Naive thymus-derived CD8-positive, alpha-beta T cell (primary cell): ENCODE measurements at regions not wholly inside any gene's neighbourhood (a gene's known extent, or its start where the extent isn't known, plus 50 kb on each side); places are given as distances from the start of the nearest gene placed in this dataset.
A peak's percentile ranks its signal among the peaks of the same experiment; 100 is the strongest.

Experiments used
- ATAC-seq, 2 donors: fragments of 150-1000 bp; cut with Tn5 transposase in 1 of 2; sonication (Bioruptor Pico), chemical (Tn5 transposase) in 1 of 2; 1 replicate in 1 of 2; 2 replicates in 1 of 2; pipeline ENCODE4 v1.10.0; 2021; ENCODE audit warnings: mild to moderate bottlenecking in 2 of 2, moderate library complexity in 2 of 2
- POLR2A ChIA-PET: fragments of 350-600 bp; sonication (Branson Sonifier 250); formaldehyde crosslinking; loops from one replicate; lab custom pipeline; 2021; ENCODE audit warnings: antibody characterized with exemption; lab: Charles Lee
- DNase-seq, 10 donors: peaks; one replicate each; pipeline versions ENCODE4 v3.0.0 to v3.0.0-alpha.2; 2020 to 2022
- H3K27ac Mint-ChIP-seq, 10 donors: one replicate each; pipeline ENCODE4 v1.8.0; 2020 to 2022; ENCODE audit warnings: mild to moderate bottlenecking in 10 of 10, mixed read lengths in 10 of 10, moderate library complexity in 4 of 10, inconsistent platforms in 1 of 10
- H3K27me3 Mint-ChIP-seq, 5 donors: one replicate each; pipeline ENCODE4 v1.8.0; 2021 to 2022; ENCODE audit warnings: mixed read lengths in 5 of 5
- H3K36me3 Mint-ChIP-seq, 3 donors: one replicate each; pipeline ENCODE4 v1.8.0; 2020 to 2022; ENCODE audit warnings: mixed read lengths in 3 of 3, mild to moderate bottlenecking in 2 of 3, inconsistent platforms in 1 of 3
- H3K4me1 Mint-ChIP-seq, 4 donors: one replicate each; pipeline ENCODE4 v1.8.0; 2021 to 2022; ENCODE audit warnings: mixed read lengths in 4 of 4
- H3K4me3 Mint-ChIP-seq, 10 donors: one replicate each; pipeline ENCODE4 v1.8.0; 2020 to 2022; ENCODE audit warnings: mild to moderate bottlenecking in 10 of 10, mixed read lengths in 10 of 10, moderate library complexity in 6 of 10, inconsistent platforms in 1 of 10
- H3K9me3 Mint-ChIP-seq, 9 donors: one replicate each; pipeline ENCODE4 v1.8.0; 2020 to 2022; ENCODE audit warnings: mixed read lengths in 9 of 9, mild to moderate bottlenecking in 3 of 9, inconsistent platforms in 1 of 9, moderate library complexity in 1 of 9

DNA sequence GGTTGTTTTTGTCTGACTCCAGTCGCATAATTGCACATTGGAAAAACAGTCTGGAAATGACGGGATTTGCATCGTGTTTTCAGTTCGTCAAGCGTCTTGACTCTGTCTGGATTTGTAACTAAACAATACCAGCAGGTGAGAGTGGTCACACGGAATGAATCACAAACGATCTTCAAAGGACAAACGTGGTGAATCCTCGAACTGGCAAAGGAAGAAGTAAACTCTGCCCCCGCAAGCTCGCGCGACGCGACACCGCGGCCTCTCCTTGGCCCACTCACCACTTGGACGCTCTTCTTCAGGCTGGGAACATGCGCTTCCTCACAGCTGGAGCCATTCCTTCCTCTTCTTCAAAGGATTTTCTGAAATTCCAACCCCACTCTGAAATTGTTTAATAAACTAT lies 352.6 kb downstream of the THBS2 start:
- POLR2A ChIA-PET = no interaction called here
- H3K4me1 Mint-ChIP-seq = peaks cover 8 to 13% (median 8%) of the 10 kb centered on the region in 4 donors
- DNase-seq (no peak), ATAC-seq (no peak)
- H3K4me3 Mint-ChIP-seq = no peak overlapping the region
- H3K27me3 Mint-ChIP-seq = peaks cover 0 to 5% (median 0%) of the 10 kb centered on the region in 5 donors
- peaks cover 0 to 4% (median 0%) of the 10 kb centered on the region in 9 donors for H3K9me3 Mint-ChIP-seq
- peaks cover 0 to 3% (median 0%) of the 10 kb centered on the region in 3 donors for H3K36me3 Mint-ChIP-seq
- peak overlapping the region in 1 of 10 donors; percentile 56 for H3K27ac Mint-ChIP-seq

DNA sequence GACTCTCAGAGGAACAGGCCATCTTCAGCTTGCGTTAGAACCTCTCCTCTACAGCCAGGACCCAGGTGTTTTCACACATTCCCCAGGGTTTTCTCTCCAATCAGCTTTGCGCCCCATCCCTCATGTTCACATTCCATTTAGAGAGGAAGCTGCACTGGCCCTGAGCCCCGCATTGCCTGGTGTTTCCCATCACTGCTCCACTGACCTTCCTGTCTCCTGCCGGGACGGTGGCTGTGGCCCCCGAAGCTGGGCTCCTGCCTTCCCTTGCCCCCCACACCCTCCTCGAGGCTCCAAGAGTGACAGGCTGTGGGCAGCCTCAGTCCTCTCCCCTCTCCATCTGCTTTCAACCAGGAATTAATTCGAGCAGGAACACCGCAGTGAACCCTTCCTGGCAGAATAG lies 357.3 kb downstream of the THBS2 start:
- peaks cover 0 to 3% (median 0%) of the 10 kb centered on the region in 3 donors for H3K36me3 Mint-ChIP-seq
- H3K9me3 Mint-ChIP-seq = peaks cover 0 to 4% (median 0%) of the 10 kb centered on the region in 9 donors
- peaks cover 0 to 5% (median 0%) of the 10 kb centered on the region in 5 donors for H3K27me3 Mint-ChIP-seq
- POLR2A ChIA-PET = no interaction called here
- peaks cover 11 to 21% (median 16%) of the 10 kb centered on the region in 4 donors for H3K4me1 Mint-ChIP-seq
- ATAC-seq (no peak), DNase-seq (no peak)
- peak overlapping the region in 4 of 10 donors; percentile 11 to 68 (median 40) for H3K4me3 Mint-ChIP-seq
- H3K27ac Mint-ChIP-seq = peak overlapping the region in 9 of 10 donors; percentile 35 to 82 (median 60)

DNA sequence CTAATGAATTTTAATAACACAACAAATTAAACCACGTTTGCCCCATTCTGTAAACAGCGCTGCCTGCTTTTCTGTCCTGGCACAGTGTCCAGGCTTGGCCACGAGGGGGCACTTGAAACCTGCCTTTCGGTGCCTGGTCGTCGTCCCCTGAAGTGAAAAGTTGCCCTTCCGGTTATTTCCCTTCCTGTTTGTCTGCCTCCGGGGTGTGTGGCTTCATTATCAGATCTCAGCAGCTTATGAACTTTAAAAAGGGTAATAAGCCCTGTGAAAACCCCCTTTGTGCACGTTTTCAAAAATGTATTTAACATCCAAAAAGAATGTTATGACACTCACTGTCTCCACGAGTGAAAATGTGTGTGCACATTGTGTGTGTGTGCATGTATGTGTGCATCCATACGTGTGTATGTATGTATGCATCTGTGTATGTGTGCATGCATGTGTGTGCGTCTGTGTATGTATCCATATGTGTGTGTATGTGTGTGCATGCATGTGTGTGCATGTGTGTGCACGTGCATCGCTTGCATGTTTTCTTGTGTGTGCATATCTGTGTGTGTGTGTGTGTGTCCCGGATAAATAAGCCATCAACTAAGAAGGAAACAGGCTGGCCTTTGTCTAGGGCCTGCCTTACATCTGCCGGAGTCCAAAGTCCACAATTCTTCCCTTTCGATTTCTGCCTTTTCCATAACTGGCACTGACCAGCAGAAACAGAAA lies 358.4 kb downstream of the THBS2 start:
- Mint-ChIP-seq H3K27ac (peak overlapping the region in 9 of 10 donors; percentile 1 to 82 (median 66)), H3K4me3 (peak overlapping the region in 9 of 10 donors; percentile 54 to 83 (median 68)), H3K36me3 (peaks cover 0 to 3% (median 0%) of the 10 kb centered on the region in 3 donors), H3K27me3 (peaks cover 0 to 3% (median 0%) of the 10 kb centered on the region in 5 donors), H3K4me1 (peaks cover 11 to 21% (median 16%) of the 10 kb centered on the region in 4 donors), H3K9me3 (peaks cover 0 to 4% (median 0%) of the 10 kb centered on the region in 9 donors)
- POLR2A ChIA-PET = interaction anchor here (0.7 kb wide), 1 partner anchor 10 kb away, joined by 3 read pairs; no protein-coding TSS in a partner anchor
- ATAC-seq (peak; percentile 98), DNase-seq (peak; percentile 57 to 89 (median 75))

DNA sequence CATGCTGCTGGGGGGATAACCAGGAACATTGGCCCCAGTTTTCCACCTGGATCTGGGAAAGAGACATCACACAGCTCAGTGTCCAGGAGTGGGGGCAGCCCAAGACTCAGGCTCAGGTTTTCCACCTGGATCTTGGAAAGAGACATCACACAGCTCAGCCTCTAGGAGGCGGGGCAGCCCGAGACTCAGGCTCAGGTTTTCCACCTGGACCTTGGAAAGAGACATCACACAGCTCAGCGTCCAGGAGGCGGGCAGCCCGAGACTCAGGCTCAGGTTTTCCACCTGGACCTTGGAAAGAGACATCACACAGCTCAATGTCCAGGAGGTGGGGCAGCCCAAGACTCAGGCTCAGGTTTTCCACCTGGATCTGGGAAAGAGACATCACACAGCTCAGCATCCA lies 361.6 kb downstream of the THBS2 start:
- Mint-ChIP-seq H3K4me3 (no peak overlapping the region), H3K4me1 (peaks cover 6 to 21% (median 14%) of the 10 kb centered on the region in 4 donors), H3K36me3 (no peaks in the 10 kb centered on the region), H3K27ac (no peak overlapping the region), H3K9me3 (peaks cover 0 to 4% (median 0%) of the 10 kb centered on the region in 9 donors), H3K27me3 (no peaks in the 10 kb centered on the region)
- ATAC-seq (no peak), DNase-seq (no peak)
- POLR2A ChIA-PET = interaction anchor here (0.7 kb wide), 1 partner anchor 1487 kb away, joined by 8 read pairs; no protein-coding TSS in a partner anchor

DNA sequence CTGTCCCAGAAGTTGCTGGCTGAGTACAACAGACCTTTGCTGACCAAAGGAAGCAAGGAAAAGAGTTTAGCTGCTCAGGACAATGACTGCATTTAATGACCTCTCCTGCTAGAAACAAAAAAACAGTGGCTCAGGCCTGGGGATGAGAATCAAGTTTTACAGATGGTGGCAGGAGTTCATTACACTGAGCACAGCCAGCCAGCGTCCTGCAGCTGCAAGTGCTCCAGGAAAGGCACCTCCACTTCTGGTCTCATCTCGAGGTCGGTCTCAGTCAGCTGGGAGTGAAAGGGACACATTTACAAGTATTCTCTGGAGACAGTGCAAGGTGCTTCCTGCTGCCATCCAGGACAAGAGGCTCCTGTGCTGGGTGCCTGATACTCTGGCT lies 362.7 kb downstream of the THBS2 start:
- Mint-ChIP-seq H3K9me3 (no peaks in the 10 kb centered on the region), H3K27ac (peak overlapping the region in 1 of 10 donors; percentile 12), H3K4me3 (no peak overlapping the region), H3K4me1 (peaks cover 6 to 13% (median 10%) of the 10 kb centered on the region in 4 donors), H3K27me3 (no peaks in the 10 kb centered on the region), H3K36me3 (no peaks in the 10 kb centered on the region)
- no peak for ATAC-seq
- no peak for DNase-seq
- POLR2A ChIA-PET = no interaction called here

DNA sequence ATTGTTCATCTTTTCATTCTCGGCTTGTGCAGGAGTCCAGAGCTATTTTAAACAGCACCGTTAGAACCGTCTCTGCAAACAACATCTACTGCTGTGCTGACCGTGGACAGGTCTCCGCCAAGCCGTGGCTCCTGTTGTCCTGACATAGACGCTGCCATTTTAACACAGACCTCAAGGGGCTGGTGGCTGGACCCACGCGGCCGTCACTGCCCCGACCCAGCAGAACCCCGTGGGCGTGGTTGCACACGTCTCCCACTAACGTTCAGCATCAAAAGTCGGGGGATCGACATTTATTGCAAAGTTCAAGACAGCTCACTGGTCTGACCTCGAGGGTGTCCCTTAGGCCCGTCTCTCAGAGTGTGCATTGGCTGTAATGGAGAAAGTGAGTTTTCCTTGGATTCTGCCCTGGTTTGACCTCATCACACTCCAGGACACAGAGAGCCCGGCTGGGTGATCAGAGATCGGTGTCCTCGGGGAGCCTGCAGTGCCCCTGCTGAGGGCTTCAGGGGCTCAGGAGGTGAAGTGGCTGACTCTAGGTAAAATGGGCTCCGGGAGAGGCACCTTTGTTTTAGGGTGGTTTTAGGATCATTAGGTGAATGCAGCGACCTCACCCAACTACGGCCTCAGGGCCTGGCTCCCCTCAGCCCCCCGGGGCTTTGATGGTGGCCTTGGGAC lies 363.2 kb downstream of the THBS2 start:
- Mint-ChIP-seq H3K36me3 (no peaks in the 10 kb centered on the region), H3K4me3 (no peak overlapping the region), H3K4me1 (peaks cover 5 to 10% (median 6%) of the 10 kb centered on the region in 4 donors), H3K9me3 (no peaks in the 10 kb centered on the region), H3K27me3 (no peaks in the 10 kb centered on the region), H3K27ac (peak overlapping the region in 2 of 10 donors; percentile 12 to 52)
- POLR2A ChIA-PET = no interaction called here
- DNase-seq = no peak
- ATAC-seq = no peak

DNA sequence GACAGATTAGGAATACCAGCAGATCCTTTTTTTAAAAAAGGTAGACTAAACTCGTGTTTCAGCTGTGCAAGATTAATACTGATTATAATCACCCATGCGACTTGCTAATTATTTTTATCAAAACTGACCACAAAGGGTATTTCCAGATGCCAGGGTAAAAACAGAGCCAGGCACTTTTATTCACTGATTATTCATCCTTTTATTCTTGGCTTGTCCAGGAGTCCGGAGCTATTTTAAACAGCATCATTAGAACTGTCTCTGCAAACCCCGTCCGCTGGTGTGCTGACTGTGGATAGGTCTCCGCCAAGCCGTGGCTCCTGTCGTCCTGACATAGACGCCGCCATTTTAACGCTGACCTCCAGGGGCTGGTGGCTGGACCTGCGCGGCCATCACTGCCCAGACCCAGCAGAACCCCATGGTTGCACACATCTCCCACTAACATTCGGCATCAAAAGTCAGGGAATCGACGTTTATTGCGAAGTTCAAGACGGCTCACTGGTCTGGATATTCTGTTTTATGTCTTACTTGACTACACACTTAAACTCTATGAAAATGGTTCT lies 364.8 kb downstream of the THBS2 start:
- peaks cover 0 to under 1% (median 0%) of the 10 kb centered on the region in 9 donors for H3K9me3 Mint-ChIP-seq
- no peak overlapping the region for H3K4me3 Mint-ChIP-seq
- ATAC-seq = no peak
- no peaks in the 10 kb centered on the region for H3K36me3 Mint-ChIP-seq
- POLR2A ChIA-PET = no interaction called here
- DNase-seq = no peak
- peaks cover 4 to 7% (median 6%) of the 10 kb centered on the region in 4 donors for H3K4me1 Mint-ChIP-seq
- no peaks in the 10 kb centered on the region for H3K27me3 Mint-ChIP-seq
- peak overlapping the region in 2 of 10 donors; percentile 52 to 83 for H3K27ac Mint-ChIP-seq

DNA sequence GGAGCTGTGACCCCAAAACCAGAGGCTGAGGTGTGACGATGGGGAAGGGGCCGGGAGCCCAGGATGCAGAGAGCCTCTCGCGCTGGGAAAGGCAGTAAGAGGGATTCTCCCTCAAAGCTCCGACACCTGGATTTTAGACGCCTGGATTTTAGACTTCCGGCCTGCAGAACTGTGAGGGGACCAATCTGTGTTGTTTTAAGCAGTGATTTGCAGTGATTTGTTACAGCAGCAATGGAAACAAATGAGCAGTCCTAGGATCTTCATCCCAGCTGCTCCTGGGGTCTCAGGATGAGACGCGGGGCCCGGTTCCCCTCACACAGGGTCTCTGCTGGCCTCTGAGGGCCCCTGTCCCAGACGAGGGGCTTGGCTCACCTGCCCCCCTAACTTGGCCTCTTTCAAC lies 365.5 kb downstream of the THBS2 start:
- no peak overlapping the region for H3K4me3 Mint-ChIP-seq
- DNase-seq = no peak
- POLR2A ChIA-PET = no interaction called here
- ATAC-seq = no peak
- no peaks in the 10 kb centered on the region for H3K36me3 Mint-ChIP-seq
- peaks cover 0 to 2% (median 0%) of the 10 kb centered on the region in 9 donors for H3K9me3 Mint-ChIP-seq
- H3K27me3 Mint-ChIP-seq = no peaks in the 10 kb centered on the region
- peaks cover 5 to 11% (median 10%) of the 10 kb centered on the region in 4 donors for H3K4me1 Mint-ChIP-seq
- peak overlapping the region in 1 of 10 donors; percentile 13 for H3K27ac Mint-ChIP-seq

DNA sequence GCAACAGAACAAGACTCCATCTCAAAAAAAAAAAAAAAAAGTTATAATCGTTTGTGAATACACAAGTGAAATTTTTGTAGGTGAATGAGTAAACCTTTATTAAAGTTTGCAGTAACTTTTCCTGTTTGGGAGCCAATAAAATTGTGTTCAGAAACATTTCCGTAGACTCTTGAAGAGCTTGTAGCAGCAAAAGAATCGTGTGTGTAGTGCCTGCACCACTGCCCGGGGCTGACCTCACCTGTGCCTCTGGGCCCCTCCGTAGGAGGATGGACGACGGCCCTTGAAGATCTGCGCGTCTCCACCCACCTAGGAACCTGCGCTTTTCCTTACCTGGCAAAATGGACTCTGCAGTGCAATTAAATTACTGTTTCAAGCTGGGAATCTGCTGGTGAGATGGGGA lies 366.0 kb downstream of the THBS2 start:
- ATAC-seq (no peak), DNase-seq (no peak)
- H3K36me3 Mint-ChIP-seq = no peaks in the 10 kb centered on the region
- peaks cover 5 to 13% (median 10%) of the 10 kb centered on the region in 4 donors for H3K4me1 Mint-ChIP-seq
- H3K27me3 Mint-ChIP-seq = no peaks in the 10 kb centered on the region
- peaks cover 0 to 3% (median 0%) of the 10 kb centered on the region in 9 donors for H3K9me3 Mint-ChIP-seq
- H3K27ac Mint-ChIP-seq = peak overlapping the region in 1 of 10 donors; percentile 42
- POLR2A ChIA-PET = no interaction called here
- no peak overlapping the region for H3K4me3 Mint-ChIP-seq

DNA sequence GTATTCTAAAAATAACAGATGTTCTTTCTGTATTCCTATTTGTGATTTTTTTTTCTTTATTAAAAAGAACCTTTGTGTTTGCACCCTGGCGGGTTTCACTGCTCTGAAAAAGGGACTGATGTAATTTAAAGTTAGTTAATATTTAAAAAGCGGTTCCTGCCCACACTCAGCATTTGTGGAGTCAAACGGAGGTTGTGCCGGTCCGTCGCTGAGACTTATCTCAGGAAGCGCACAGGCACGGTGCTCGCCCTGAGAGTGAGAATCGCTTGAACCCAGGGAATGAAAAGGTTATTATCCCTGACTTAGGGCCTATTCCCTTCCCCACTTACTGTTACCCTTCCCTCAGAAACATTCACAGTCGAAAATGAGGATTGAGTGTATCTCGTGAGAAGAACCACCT lies 366.7 kb downstream of the THBS2 start:
- no peak for DNase-seq
- Mint-ChIP-seq H3K27ac (no peak overlapping the region), H3K4me3 (no peak overlapping the region), H3K4me1 (peaks cover 5 to 13% (median 10%) of the 10 kb centered on the region in 4 donors), H3K9me3 (peaks cover 0 to 3% (median 0%) of the 10 kb centered on the region in 9 donors), H3K36me3 (no peaks in the 10 kb centered on the region), H3K27me3 (no peaks in the 10 kb centered on the region)
- POLR2A ChIA-PET = no interaction called here
- no peak for ATAC-seq

DNA sequence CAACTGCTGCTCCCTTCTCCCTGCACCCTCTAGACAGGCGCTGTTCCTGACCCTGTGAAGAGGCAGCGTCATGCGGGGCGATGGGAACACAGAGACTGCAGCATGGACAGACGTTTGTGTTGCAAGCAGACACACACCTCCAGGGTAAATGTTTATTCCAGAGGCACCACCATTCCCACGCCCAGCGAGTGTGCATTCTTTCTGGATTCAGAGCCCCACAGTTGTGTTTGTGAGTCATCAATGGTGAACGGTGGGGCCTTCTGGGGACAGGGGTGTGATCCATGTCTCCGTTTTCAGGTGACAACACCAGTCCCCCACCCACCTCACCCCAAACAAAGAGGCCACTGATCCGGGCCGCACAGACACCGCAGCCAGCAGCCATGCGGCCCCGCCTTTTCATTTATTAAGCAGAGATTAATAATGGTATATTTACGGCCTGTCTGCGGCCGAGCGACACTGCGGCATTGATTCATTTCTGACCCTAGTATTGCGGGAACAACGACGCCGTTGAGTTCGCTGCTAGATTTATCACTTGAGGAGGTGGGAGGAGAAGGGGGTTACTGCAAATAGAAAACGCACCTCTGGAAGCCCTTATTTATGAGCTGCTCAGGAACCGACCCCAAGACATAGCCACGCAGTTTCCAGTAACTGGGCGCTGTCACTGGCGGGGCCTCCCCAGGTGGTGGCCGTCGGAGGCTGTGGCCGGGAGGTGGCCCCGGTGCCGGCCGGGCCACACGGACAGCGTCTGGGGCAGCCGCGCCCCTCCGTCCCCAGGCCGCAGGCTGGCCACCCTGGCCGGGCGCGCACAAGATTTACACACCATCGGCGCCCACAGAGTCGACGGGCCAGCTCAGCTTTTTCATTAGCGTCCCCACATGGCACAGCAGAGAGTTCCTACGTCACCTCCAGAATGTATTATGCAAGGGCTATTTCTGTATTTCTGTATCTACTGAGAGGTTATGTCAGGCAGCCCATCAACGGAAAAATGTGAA lies 367.6 kb downstream of the THBS2 start:
- H3K4me3 Mint-ChIP-seq = peak overlapping the region in 3 of 10 donors; percentile 7 to 45 (median 22)
- H3K4me1 Mint-ChIP-seq = peaks cover 5 to 13% (median 10%) of the 10 kb centered on the region in 4 donors
- ATAC-seq = no peak
- POLR2A ChIA-PET = no interaction called here
- H3K9me3 Mint-ChIP-seq = peaks cover 0 to 3% (median 0%) of the 10 kb centered on the region in 9 donors
- DNase-seq = no peak
- peaks cover 0 to under 1% (median 0%) of the 10 kb centered on the region in 5 donors for H3K27me3 Mint-ChIP-seq
- no peaks in the 10 kb centered on the region for H3K36me3 Mint-ChIP-seq
- peak overlapping the region in 1 of 10 donors; percentile 20 for H3K27ac Mint-ChIP-seq
